GM12891 (cell line): ENCODE measurements at regions not wholly inside any gene's neighbourhood (a gene's known extent, or its start where the extent isn't known, plus 50 kb on each side); places are given as distances from the start of the nearest gene placed in this dataset.

Experiments used
- POLR2A ChIP-seq: IDR thresholded peaks from 2 replicates; pipeline ENCODE4 v1.6.1; 2011; ENCODE audit warnings: low read depth, low read length, control low read depth
- POLR2AphosphoS5 ChIP-seq: IDR thresholded peaks from 2 replicates; pipeline ENCODE4 v1.6.1; 2011; ENCODE audit warnings: low read depth, low read length, control low read depth
- POU2F2 ChIP-seq: IDR thresholded peaks from 2 replicates; pipeline ENCODE4 v1.6.1; 2011; ENCODE audit warnings: low read depth, mild to moderate bottlenecking, control low read depth, low read length, moderate library complexity
- SPI1 ChIP-seq: IDR thresholded peaks from 2 replicates; pipeline ENCODE4 v1.6.1; 2011; ENCODE audit warnings: low read depth, low read length, control low read depth

DNA sequence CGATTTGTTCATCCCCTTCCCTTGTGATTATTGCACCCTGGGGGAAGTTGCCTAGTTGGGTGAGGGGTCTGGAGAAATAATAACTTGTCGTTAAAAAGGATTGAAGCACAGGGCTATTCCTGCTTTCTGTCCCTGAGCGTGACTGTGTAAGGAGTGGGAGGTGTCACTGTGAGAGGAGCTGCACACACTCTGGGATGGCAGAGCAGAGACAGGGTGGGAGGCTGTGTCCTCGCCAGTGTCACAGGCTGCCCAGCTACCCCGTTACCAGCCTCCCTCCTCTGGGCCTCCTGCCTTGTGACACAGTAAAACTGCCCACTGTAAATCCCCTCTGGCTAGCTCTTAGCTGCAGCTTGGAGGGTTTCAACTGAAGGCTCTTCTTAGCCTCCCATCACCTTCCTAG is 460.6 kb downstream of the AACS start:
- TF ChIP-seq POLR2A (no peak), POLR2AphosphoS5 (no peak), POU2F2 (no peak), SPI1 (no peak)
